WTC11 (cell line): ENCODE measurements at regions not wholly inside any gene's neighbourhood (a gene's known extent, or its start where the extent isn't known, plus 50 kb on each side); places are given as distances from the start of the nearest gene placed in this dataset.

ENCODE experiments used
- ATAC-seq: fragments of 200-7000 bp; cut with Tn5 transposase; 2 replicates; pipeline ENCODE4 v1.10.0; 2021; ENCODE audit warnings: mild to moderate bottlenecking, moderate library complexity
- CTCF ChIA-PET: fragments of 300-600 bp; sonication (Branson Sonifier 250); formaldehyde crosslinking; loops from one replicate; lab custom pipeline; 2021; ENCODE audit warnings: antibody characterized with exemption; lab: Charles Lee
- POLR2A ChIA-PET: fragments of 350-600 bp; sonication (Branson Sonifier 250); formaldehyde crosslinking; loops from one replicate; lab custom pipeline; 2021; ENCODE audit warnings: antibody characterized with exemption; lab: Charles Lee
- DNase-seq: peaks from one replicate; pipeline ENCODE4 v3.0.0; 2021; ENCODE audit warnings: low spot score
- H3K27ac Mint-ChIP-seq: 2 replicates; pipeline ENCODE4 v1.8.0; 2021; ENCODE audit warnings: mixed read lengths
- H3K27me3 Mint-ChIP-seq: 2 replicates; pipeline ENCODE4 v1.8.0; 2021; ENCODE audit warnings: low read depth, mild to moderate bottlenecking, moderate library complexity, mixed read lengths
- H3K36me3 Mint-ChIP-seq: 2 replicates; pipeline ENCODE4 v1.8.0; 2021; ENCODE audit warnings: mixed read lengths
- H3K4me1 Mint-ChIP-seq: 2 replicates; pipeline ENCODE4 v1.8.0; 2022; ENCODE audit warnings: mixed read lengths
- H3K4me3 Mint-ChIP-seq: 2 replicates; pipeline ENCODE4 v1.8.0; 2021; ENCODE audit warnings: mild to moderate bottlenecking, moderate library complexity, mixed read lengths
- H3K9me3 Mint-ChIP-seq: 2 replicates; pipeline ENCODE4 v1.8.0; 2021; ENCODE audit warnings: mixed read lengths
- E2F4 ChIP-seq: sonication (generic); formaldehyde crosslinking; IDR thresholded peaks from 2 replicates; pipeline ENCODE4 v1.8.1; 2022; ENCODE audit warnings: low read depth, mild to moderate bottlenecking, moderate library complexity, missing genetic modification reagents, borderline replicate concordance
- ESRRA ChIP-seq: sonication (generic); formaldehyde crosslinking; IDR thresholded peaks from 2 replicates; pipeline ENCODE4 v1.8.1; 2022; ENCODE audit warnings: mild to moderate bottlenecking, missing genetic modification reagents, borderline replicate concordance
- FOXK1 ChIP-seq: sonication (generic); formaldehyde crosslinking; IDR thresholded peaks from 2 replicates; pipeline ENCODE4 v1.8.0; 2022; ENCODE audit warnings: mild to moderate bottlenecking, moderate library complexity, missing genetic modification reagents
- JUN ChIP-seq: sonication (generic); formaldehyde crosslinking; IDR thresholded peaks from 2 replicates; pipeline ENCODE4 v1.8.0; 2023; ENCODE audit warnings: mild to moderate bottlenecking, missing genetic modification reagents
- OVOL2 ChIP-seq: fragments of 250-450 bp; sonication (Bioruptor Pico); IDR thresholded peaks from 2 replicates; pipeline ENCODE4 v1.9.0; 2021; ENCODE audit warnings: mild to moderate bottlenecking, borderline replicate concordance
- RELA ChIP-seq: sonication (generic); formaldehyde crosslinking; IDR thresholded peaks from 2 replicates; pipeline ENCODE4 v1.8.1; 2022; ENCODE audit warnings: missing genetic modification reagents, mild to moderate bottlenecking, borderline replicate concordance
- SP1 ChIP-seq: sonication (generic); formaldehyde crosslinking; conservative IDR thresholded peaks from 2 replicates; pipeline ENCODE4 v1.8.1; 2022; ENCODE audit warnings: missing genetic modification reagents
- TEAD1 ChIP-seq: sonication (generic); formaldehyde crosslinking; IDR thresholded peaks from 2 replicates; pipeline ENCODE4 v1.8.0; 2022; ENCODE audit warnings: mild to moderate bottlenecking, missing genetic modification reagents
- USF1 ChIP-seq: sonication (generic); formaldehyde crosslinking; IDR thresholded peaks from 2 replicates; pipeline ENCODE4 v1.8.0; 2022; ENCODE audit warnings: mild to moderate bottlenecking, missing genetic modification reagents
- ZNF219 ChIP-seq: sonication (generic); formaldehyde crosslinking; IDR thresholded peaks from 2 replicates; pipeline ENCODE4 v1.8.0; 2023; ENCODE audit warnings: missing genetic modification reagents, mild to moderate bottlenecking, borderline replicate concordance
- ZNF423 ChIP-seq: fragments of 250-450 bp; sonication (Bioruptor Pico); IDR thresholded peaks from 2 replicates; pipeline ENCODE4 v2.1.2; 2022; ENCODE audit warnings: mild to moderate bottlenecking, moderate library complexity
- ZNF671 ChIP-seq: fragments of 250-450 bp; sonication (Bioruptor Pico); IDR thresholded peaks from 2 replicates; pipeline ENCODE4 v1.8.0; 2021; ENCODE audit warnings: mild to moderate bottlenecking
- ZSCAN18 ChIP-seq: fragments of 250-450 bp; sonication (Bioruptor Pico); IDR thresholded peaks from 2 replicates; pipeline ENCODE4 v2.1.2; 2022; ENCODE audit warnings: mild to moderate bottlenecking, moderate library complexity
- TF ChIP-seq, protein P1 (sequence below): fragments of 250-450 bp; sonication (Bioruptor Pico); IDR thresholded peaks from 2 replicates; pipeline ENCODE4 v1.9.0; 2021; ENCODE audit warnings: mild to moderate bottlenecking
- TF ChIP-seq, protein P2 (sequence below): sonication (generic); formaldehyde crosslinking; IDR thresholded peaks from 2 replicates; pipeline ENCODE4 v1.8.0; 2022; ENCODE audit warnings: mild to moderate bottlenecking, missing genetic modification reagents
- TF ChIP-seq, protein P3 (sequence below): sonication (generic); formaldehyde crosslinking; IDR thresholded peaks from 2 replicates; pipeline ENCODE4 v1.8.1; 2022; ENCODE audit warnings: mild to moderate bottlenecking, missing genetic modification reagents, moderate library complexity, borderline replicate concordance

DNA sequence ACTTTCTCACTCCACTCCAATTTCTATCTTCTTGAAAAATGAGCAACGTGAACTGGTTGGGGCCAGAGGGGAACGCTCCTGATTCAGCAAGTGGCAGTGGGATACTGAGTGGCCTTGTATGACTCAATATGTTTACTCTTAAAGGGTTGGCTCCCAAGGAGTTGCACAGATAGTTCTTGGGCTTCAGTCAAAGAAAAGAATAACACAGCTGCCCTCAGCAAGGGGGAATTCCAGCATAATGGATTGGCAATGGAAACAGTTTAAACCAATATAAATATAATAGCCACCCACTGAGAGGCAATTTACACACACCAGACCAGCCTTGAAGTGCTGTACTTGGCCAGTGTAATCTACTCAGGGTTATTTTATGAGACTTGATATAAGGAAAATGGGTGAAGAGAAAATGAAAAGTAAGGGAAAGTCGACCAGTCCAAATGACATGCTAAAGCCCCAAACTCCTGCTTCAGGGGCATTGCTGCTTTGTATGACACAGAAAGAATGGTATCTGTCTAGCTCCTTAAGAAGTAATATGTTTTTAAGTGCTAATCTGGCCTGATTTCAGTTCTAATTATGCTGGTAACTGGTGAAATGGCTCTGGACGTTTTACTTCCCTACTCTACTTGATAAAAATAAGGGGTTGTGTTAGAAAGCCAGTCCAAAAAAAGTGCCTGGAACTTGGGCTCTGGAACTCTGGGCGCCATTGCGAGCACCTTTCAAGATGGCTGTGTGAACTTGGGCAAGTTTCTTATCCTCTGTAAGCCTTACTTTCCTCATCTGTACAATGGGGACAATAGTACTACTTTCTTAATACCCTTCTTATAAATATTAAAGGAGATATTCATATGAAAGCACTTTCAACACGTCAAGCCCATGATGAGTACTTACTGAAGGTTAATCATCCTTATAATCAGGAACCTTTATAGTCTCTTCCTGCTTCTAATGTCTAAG, 712.9 kb upstream of the MAP3K7 start (continued):
- TF ChIP-seq ZSCAN18 (no peak), ZNF423 (no peak; the same call in 1 of the 2 replicates), ZNF671 (CRISPR knock-in tag) (0 out of 2 replicates have a peak, but pooled peaks have one; percentile 56)
- TF ChIP-seq, all 79 proteins: peak for 12

- no peak for DNase-seq
- TF ChIP-seq E2F4 (no peak), TEAD1 (CRISPR knock-in tag) (peak; percentile 36; the same call in 1 of the 2 replicates), ESRRA (CRISPR knock-in tag) (no peak), JUN (CRISPR knock-in tag) (no peak), ZNF219 (CRISPR knock-in tag) (no peak), FOXK1 (CRISPR knock-in tag) (peak; percentile 68; the same call in 1 of the 2 replicates), SP1 (CRISPR knock-in tag) (0 out of 2 replicates have a peak, but pooled peaks have one; percentile 28), USF1 (CRISPR knock-in tag) (no peak), RELA (CRISPR knock-in tag) (no peak), OVOL2 (no peak)
- TF ChIP-seq, protein P1, sequence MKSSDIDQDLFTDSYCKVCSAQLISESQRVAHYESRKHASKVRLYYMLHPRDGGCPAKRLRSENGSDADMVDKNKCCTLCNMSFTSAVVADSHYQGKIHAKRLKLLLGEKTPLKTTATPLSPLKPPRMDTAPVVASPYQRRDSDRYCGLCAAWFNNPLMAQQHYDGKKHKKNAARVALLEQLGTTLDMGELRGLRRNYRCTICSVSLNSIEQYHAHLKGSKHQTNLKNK (CRISPR knock-in tag) = peak; percentile 97
- TF ChIP-seq, protein P2, sequence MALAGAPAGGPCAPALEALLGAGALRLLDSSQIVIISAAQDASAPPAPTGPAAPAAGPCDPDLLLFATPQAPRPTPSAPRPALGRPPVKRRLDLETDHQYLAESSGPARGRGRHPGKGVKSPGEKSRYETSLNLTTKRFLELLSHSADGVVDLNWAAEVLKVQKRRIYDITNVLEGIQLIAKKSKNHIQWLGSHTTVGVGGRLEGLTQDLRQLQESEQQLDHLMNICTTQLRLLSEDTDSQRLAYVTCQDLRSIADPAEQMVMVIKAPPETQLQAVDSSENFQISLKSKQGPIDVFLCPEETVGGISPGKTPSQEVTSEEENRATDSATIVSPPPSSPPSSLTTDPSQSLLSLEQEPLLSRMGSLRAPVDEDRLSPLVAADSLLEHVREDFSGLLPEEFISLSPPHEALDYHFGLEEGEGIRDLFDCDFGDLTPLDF (CRISPR knock-in tag) = no peak
- TF ChIP-seq, protein P3, sequence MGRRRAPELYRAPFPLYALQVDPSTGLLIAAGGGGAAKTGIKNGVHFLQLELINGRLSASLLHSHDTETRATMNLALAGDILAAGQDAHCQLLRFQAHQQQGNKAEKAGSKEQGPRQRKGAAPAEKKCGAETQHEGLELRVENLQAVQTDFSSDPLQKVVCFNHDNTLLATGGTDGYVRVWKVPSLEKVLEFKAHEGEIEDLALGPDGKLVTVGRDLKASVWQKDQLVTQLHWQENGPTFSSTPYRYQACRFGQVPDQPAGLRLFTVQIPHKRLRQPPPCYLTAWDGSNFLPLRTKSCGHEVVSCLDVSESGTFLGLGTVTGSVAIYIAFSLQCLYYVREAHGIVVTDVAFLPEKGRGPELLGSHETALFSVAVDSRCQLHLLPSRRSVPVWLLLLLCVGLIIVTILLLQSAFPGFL (CRISPR knock-in tag) = no peak
- TF ChIP-seq, all 79 proteins: peak for 4
- CTCF ChIA-PET = interaction anchor here (0.8 to 1.2 kb wide), 5 partner anchors 13 to 217 kb away, joined by 3 to 7 read pairs (median 3); no protein-coding TSS in a partner anchor
- Mint-ChIP-seq H3K27me3 (peaks cover 99% of the 10 kb centered on the region), H3K36me3 (peaks cover 16% of the 10 kb centered on the region), H3K9me3 (peaks cover 13% of the 10 kb centered on the region), H3K27ac (no peak overlapping the region), H3K4me1 (peaks cover 19% of the 10 kb centered on the region), H3K4me3 (no peak overlapping the region)
- peak; percentile 63 for ATAC-seq
- POLR2A ChIA-PET = no interaction called here
Measured at GRCh38 chr6:91298543-91299145, 711.8 kb upstream of the MAP3K7 start.
